ENCODE measurements at regions not wholly inside any gene's neighbourhood (a gene's known extent, or its start where the extent isn't known, plus 50 kb on each side); places are given as distances from the start of the nearest gene placed in this dataset.

GRCh38 chr1:193404236-193404635, 217.8 kb upstream of the B3GALT2 start:
- H3K4me3 ChIP-seq (ENCODE audit: low read depth, low read length) = no peak overlapping the region
- no peak for DNase-seq (ENCODE audit: low read depth)
- no peak for TF ChIP-seq CTCF (conservative IDR thresholded peaks at IDR 0.05; ENCODE audit: low read depth, low read length)

GRCh38 chr1:193402977-193403376, 216.6 kb upstream of the B3GALT2 start:
- H3K4me3 ChIP-seq (ENCODE audit: low read depth, low read length) = no peak overlapping the region
- no peak for TF ChIP-seq CTCF (conservative IDR thresholded peaks at IDR 0.05; ENCODE audit: low read depth, low read length)
- no peak for DNase-seq (ENCODE audit: low read depth)

- DNase-seq (ENCODE audit: low read depth) = no peak
- H3K4me3 ChIP-seq (ENCODE audit: low read depth, low read length) = no peak overlapping the region
- TF ChIP-seq CTCF (conservative IDR thresholded peaks at IDR 0.05; ENCODE audit: low read depth, low read length) = no peak
Measured at GRCh38 chr1:193402037-193402436, 215.6 kb upstream of the B3GALT2 start.

GRCh38 chr1:193394336-193394735, 207.9 kb upstream of the B3GALT2 start:
- H3K4me3 ChIP-seq (ENCODE audit: low read depth, low read length) = no peak overlapping the region
- DNase-seq (ENCODE audit: low read depth) = no peak

GRCh38 chr1:193392686-193393085, 206.3 kb upstream of the B3GALT2 start:
- peak; percentile 15 for TF ChIP-seq CTCF (conservative IDR thresholded peaks at IDR 0.05; ENCODE audit: low read depth, low read length)
- no peak for DNase-seq (ENCODE audit: low read depth)
- no peak overlapping the region for H3K4me3 ChIP-seq (ENCODE audit: low read depth, low read length)

More at GRCh38 chr1:193394336-193394735, 207.9 kb upstream of the B3GALT2 start:
- TF ChIP-seq CTCF (conservative IDR thresholded peaks at IDR 0.05; ENCODE audit: low read depth, low read length) = no peak

GRCh38 chr1:193388683-193389082, 202.3 kb upstream of the B3GALT2 start:
- no peak for TF ChIP-seq CTCF (conservative IDR thresholded peaks at IDR 0.05; ENCODE audit: low read depth, low read length)
- no peak overlapping the region for H3K4me3 ChIP-seq (ENCODE audit: low read depth, low read length)
- DNase-seq (ENCODE audit: low read depth) = no peak

GRCh38 chr1:193388165-193388564, 201.8 kb upstream of the B3GALT2 start:
- no peak for DNase-seq (ENCODE audit: low read depth)
- H3K4me3 ChIP-seq (ENCODE audit: low read depth, low read length) = no peak overlapping the region
- no peak for TF ChIP-seq CTCF (conservative IDR thresholded peaks at IDR 0.05; ENCODE audit: low read depth, low read length)

All from epithelial cell of proximal tubule (primary cell).